Tibial nerve (tissue), 3 donors: ENCODE measurements at regions not wholly inside any gene's neighbourhood (a gene's known extent, or its start where the extent isn't known, plus 50 kb on each side); places are given as distances from the start of the nearest gene placed in this dataset.

Source experiments
- POLR2A ChIP-seq, 2 donors: fragments of 450-650 bp; IDR thresholded peaks; one replicate each; pipeline ENCODE4 v1.6.1; 2017; ENCODE audit warnings: antibody characterized with exemption in 2 of 2, mild to moderate bottlenecking in 2 of 2, moderate library complexity in 2 of 2
- TF ChIP-seq, protein P1 (sequence below), 5 experiments: fragments of 200-600 bp in 3 of 5; fragments of 450-650 bp in 2 of 5; sonication (generic) in 3 of 5; IDR thresholded peaks; one replicate each; pipeline ENCODE4 v1.5.1; 2016 to 2019; ENCODE audit warnings: antibody characterized with exemption in 5 of 5, mild to moderate bottlenecking in 3 of 5, moderate library complexity in 2 of 5

DNA sequence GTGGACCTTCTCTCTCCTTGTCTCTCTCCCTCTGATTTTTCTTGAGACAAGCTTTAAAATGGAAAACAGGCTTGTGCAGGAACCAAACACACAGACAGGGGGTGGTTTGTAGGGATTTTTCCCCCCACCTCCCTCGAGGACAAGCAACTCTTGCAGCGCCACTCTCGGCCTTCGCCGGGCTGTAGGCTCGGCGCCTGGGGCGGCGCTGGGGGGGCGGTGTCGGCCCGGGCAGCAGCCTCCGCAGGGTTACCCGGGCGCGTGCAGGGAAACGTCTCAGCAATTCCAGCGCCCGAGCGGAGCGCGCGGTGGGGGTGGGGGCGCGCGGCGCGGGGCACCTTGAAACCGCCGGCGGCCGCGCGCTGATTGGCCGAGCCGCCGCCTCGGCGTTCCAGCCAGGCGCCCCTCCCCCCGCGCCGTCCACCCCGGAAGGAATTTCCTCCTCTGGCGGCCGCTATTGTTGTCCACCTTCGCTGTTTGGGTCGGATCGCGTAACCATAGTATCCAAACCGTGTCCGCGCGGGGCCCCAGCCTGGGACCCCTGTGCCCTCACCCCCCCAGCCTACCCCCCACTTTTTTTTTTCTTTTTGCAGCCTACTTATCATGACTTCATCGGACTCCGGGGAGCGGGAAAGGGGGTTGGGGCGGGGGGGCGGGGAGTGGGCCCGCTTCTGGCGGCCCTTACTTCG, 59.8 kb upstream of the ACOT11 start:
- TF ChIP-seq, protein P1, sequence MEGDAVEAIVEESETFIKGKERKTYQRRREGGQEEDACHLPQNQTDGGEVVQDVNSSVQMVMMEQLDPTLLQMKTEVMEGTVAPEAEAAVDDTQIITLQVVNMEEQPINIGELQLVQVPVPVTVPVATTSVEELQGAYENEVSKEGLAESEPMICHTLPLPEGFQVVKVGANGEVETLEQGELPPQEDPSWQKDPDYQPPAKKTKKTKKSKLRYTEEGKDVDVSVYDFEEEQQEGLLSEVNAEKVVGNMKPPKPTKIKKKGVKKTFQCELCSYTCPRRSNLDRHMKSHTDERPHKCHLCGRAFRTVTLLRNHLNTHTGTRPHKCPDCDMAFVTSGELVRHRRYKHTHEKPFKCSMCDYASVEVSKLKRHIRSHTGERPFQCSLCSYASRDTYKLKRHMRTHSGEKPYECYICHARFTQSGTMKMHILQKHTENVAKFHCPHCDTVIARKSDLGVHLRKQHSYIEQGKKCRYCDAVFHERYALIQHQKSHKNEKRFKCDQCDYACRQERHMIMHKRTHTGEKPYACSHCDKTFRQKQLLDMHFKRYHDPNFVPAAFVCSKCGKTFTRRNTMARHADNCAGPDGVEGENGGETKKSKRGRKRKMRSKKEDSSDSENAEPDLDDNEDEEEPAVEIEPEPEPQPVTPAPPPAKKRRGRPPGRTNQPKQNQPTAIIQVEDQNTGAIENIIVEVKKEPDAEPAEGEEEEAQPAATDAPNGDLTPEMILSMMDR (IDR thresholded peaks at IDR 0.05), result peak in 4 of 5 experiments; percentile 15 to 70 (median 32)
- TF ChIP-seq POLR2A (IDR thresholded peaks at IDR 0.05), result peak in 1 of 2 donors; percentile 46
